ENCODE measurements at regions not wholly inside any gene's neighbourhood (a gene's known extent, or its start where the extent isn't known, plus 50 kb on each side); places are given as distances from the start of the nearest gene placed in this dataset.
"Not testable (repeated sequence)": the region's sequence is repeated elsewhere in the genome, so short reads cannot be mapped to it uniquely, and the experiment has no call there.

DNA sequence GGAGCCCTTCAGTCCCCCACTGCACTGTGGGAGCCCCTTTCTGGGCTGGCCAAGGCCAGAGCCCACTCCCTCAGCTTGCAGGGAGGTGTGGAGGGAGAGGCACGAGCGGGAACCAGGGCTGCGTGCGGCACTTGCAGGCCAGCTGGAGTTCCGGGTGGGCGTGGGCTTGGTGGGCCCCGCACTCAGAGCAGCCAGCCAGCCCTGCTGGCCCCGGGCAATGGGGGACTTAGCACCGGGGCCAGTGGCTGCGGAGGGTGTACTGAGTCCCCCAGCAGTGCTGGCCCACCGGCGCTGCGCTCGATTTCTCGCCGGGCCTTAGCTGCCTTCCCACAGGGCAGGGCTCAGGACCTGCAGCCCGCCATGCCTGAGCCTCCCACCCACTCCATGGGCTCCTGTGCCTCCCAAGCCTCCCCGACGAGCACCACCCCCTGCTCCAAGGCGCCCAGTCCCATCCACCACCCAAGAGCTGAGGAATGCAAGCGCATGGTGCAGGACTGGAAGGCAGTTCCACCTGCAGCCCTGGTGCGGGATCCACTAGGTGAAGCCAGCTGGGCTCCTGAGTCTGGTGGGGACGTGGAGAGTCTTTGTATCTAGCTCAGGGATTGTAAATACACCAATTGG is 776.2 kb downstream of the KCTD8 start:
- DNase-seq = not testable (repeated sequence)

- DNase-seq = no peak
Observed at GRCh38 chr4:43680421-43680820, 768.2 kb downstream of the KCTD8 start.

- no peak for DNase-seq
Observed at GRCh38 chr4:43682551-43682950, 766.1 kb downstream of the KCTD8 start.

GRCh38 chr4:43690116-43690515 is 758.5 kb downstream of the KCTD8 start:
- DNase-seq = no peak

- no peak for DNase-seq
Observed at GRCh38 chr4:43693876-43694275, 754.7 kb downstream of the KCTD8 start.

- DNase-seq = no peak
Observed at GRCh38 chr4:43709443-43709842, 739.2 kb downstream of the KCTD8 start.

- no peak for DNase-seq
Observed at GRCh38 chr4:43716721-43717395, 731.8 kb downstream of the KCTD8 start.

- DNase-seq = no peak
Observed at GRCh38 chr4:43718369-43718768, 730.2 kb downstream of the KCTD8 start.

DNA sequence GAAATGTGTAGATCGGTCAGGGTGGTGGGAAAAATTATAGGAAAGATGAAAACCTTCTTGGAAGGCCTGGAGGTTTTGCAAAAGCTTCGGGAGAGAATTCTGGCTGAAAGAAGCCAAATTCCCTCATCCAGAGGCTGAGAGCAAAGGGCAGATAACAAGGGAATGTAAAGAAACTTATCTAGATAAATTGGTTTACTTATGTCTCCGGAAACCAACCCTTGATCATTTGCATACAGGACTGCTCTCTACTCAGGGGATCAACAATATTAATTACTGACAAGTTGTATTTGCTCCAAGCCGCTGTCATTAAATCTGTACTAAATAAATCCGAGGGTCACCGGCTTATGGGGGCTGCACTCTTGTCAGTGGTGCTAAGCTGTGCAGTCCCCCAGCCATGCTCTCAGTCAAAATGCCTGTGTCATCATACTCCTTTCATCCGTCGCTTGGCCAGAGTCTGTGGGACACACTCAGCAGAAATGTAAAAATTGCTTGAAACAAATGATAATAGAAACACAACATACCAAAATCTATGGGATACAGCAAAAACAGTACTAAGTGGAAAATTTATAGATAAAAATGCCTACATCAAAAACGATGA is 715.7 kb downstream of the KCTD8 start:
- DNase-seq = no peak

- DNase-seq = no peak
Observed at GRCh38 chr4:43742083-43742482, 706.5 kb downstream of the KCTD8 start.

DNA sequence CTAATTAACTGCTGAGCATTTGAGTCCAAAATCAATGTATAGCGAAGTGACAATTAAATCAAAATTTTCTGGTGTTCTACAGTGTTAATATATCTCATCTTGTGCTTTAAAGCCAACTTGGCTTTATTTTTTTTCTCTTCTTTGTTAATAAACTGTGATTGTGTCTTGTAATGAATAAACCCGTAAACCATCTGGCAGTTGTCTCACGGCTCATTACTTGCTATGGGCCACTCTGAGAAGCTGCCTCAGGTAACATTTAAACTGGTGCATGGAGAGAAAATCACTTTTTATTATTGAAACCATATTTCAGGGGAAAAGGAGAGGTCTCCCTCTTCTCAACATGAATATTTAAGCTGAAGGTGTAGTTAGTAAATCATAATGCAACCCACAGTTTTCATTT is 694.0 kb downstream of the KCTD8 start:
- no peak for DNase-seq

GRCh38 chr4:43757147-43757546 is 691.5 kb downstream of the KCTD8 start:
- DNase-seq = no peak

- DNase-seq = no peak
Observed at GRCh38 chr4:43758836-43759235, 689.8 kb downstream of the KCTD8 start.

- DNase-seq = no peak
Observed at GRCh38 chr4:43763029-43763610, 685.5 kb downstream of the KCTD8 start.

DNA sequence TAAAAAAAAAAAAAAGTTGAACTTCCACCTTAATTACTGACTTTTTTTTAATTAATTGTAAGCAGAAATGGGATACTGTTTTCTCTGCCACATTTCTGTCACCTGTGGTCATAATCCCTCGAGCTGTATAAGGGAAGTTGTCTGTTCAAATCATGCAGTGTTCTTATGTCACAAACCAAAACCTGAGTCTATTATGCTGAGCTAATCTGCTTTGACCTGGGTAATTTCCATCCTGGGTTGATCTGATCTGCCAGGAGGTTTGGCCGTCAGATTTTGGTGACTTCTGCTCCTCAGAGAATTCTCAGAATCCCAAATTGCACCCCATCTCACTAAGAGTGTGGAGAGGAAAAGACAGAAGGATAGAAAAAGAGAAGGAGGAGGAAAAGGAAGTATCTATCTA is 683.1 kb downstream of the KCTD8 start:
- DNase-seq = no peak

DNA sequence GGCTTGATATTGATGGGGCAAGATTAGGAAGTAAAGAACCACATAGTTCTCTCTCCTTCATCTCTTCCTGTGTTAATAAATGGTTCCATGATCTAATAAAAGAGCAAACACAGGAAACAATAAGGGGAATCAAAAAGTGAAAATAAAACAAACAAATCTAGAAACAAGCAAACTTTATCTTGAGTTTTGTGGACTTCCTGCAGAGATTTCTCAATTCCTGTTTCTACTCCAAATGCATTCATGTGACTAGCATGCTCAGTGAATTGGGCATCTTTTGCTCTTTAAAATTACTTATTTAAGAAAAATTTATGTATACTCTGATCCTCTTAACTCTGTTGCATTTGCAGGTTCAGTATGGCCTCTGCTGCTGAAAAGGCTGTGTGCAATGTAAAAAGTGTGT is 682.0 kb downstream of the KCTD8 start:
- no peak for DNase-seq

GRCh38 chr4:43776371-43776770 is 672.2 kb downstream of the KCTD8 start:
- no peak for DNase-seq

GRCh38 chr4:43778187-43778915 is 670.3 kb downstream of the KCTD8 start:
- no peak for DNase-seq

DNA sequence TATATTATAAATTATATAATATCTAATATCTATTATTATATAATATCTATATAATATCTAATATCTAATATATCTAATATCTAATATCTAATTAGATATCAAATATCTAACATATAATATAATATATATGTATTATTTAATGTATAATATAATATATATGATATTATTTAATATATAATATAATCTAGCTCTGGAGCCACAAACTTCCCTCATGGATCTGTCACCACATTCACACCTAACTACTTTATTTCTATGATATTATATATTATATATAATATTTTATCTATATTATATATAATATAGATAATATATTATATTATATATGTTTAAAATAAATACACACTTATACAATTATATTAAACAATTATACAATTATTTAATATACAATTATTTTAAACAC is 667.5 kb downstream of the KCTD8 start:
- no peak for DNase-seq

GRCh38 chr4:43782391-43782790 is 666.2 kb downstream of the KCTD8 start:
- no peak for DNase-seq

- DNase-seq = no peak
Observed at GRCh38 chr4:43816116-43816515, 632.5 kb downstream of the KCTD8 start.

- no peak for DNase-seq
Observed at GRCh38 chr4:43822621-43823020, 626.0 kb downstream of the KCTD8 start.

DNA sequence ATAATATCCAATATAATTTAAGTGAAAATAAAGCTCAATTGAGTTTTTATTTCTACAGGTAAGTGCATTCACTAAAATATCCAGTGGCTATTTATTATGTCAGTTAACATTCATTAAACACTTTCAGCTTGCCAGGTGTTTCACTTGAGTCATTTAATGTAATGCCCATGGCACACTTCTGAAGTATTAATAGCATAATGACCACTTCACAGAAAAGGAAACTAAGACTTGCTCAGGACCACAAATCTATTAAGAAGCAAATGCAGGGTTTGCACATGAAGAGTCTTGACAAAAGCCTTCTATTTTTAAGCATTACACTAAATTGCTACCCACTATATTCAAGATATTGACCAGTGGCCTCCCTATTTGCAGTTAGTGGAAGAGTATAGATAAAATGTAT is 612.7 kb downstream of the KCTD8 start:
- no peak for DNase-seq

GRCh38 chr4:43837171-43837570 is 611.4 kb downstream of the KCTD8 start:
- DNase-seq = no peak

Measured in CD4-positive, alpha-beta T cell treated with Interferon alpha-2 for 1 hour (primary cell).